ENCODE measurements at regions not wholly inside any gene's neighbourhood (a gene's known extent, or its start where the extent isn't known, plus 50 kb on each side); places are given as distances from the start of the nearest gene placed in this dataset.

GRCh38 chr1:57623791-57624538 is 200.1 kb upstream of the DAB1 start (continued):
- TF ChIP-seq MAX (IDR thresholded peaks at IDR 0.05; ENCODE audit: low read depth) (no peak), EZH2phosphoT487 (IDR thresholded peaks at IDR 0.05; ENCODE audit: borderline replicate concordance, low read depth) (no peak), USF2 (IDR thresholded peaks at IDR 0.05; ENCODE audit: borderline replicate concordance, low read depth, low read length) (no peak), YY1 (IDR thresholded peaks at IDR 0.05; ENCODE audit: low read depth) (no peak), IRF3 (IDR thresholded peaks at IDR 0.05; ENCODE audit: low read depth, low read length) (no peak)

GRCh38 chr1:57623039-57623790 is 199.4 kb upstream of the DAB1 start:
- ChIA-PET POLR2A (no interaction called here), CTCF (no interaction called here)
- DNase-seq = no peak
- 82% methylated on average over 17 of the region's 18 CpGs for WGBS (ENCODE audit: low lambda C conversion rate)
- no peak for TF ChIP-seq SIN3A (IDR thresholded peaks at IDR 0.05; ENCODE audit: borderline replicate concordance, low read depth, low read length)
- no peak for TF ChIP-seq FOSL2 (IDR thresholded peaks at IDR 0.05; ENCODE audit: borderline replicate concordance, low read depth)
- TF ChIP-seq MAX (IDR thresholded peaks at IDR 0.05; ENCODE audit: low read depth) = no peak
- H2AFZ ChIP-seq (ENCODE audit: low read depth) = no peak overlapping the region
- no peak overlapping the region for H3K27ac ChIP-seq (ENCODE audit: low read depth in 2 of 2, low read length in 1 of 2)
- H3K27me3 ChIP-seq (ENCODE audit: insufficient read depth) = no peaks in the 10 kb centered on the region
- H3K4me2 ChIP-seq = no peak overlapping the region
- no peaks in the 10 kb centered on the region for H3K9me3 ChIP-seq
- no peaks in the 10 kb centered on the region for H3K9me2 ChIP-seq
- H3K79me2 ChIP-seq (ENCODE audit: insufficient read depth) = no peaks in the 10 kb centered on the region
- no peaks in the 10 kb centered on the region for H4K20me1 ChIP-seq (ENCODE audit: insufficient read depth)
- no peak overlapping the region for H3K9ac ChIP-seq
- H3K36me3 ChIP-seq (replicated peaks in 1 of 2; ENCODE audit: control insufficient read depth in 1 of 2, insufficient read depth in 2 of 2, low read length in 1 of 2) = no peaks in the 10 kb centered on the region
- H3F3A ChIP-seq (replicated peaks; ENCODE audit: insufficient read depth) = no peaks in the 10 kb centered on the region
- peaks cover 10 to 16% of the 10 kb centered on the region in 2 experiments; a peak in 2 of 4 replicates for H3K4me1 ChIP-seq (ENCODE audit: control insufficient read depth in 1 of 2, insufficient read depth in 2 of 2, low read depth in 1 of 2, low read length in 1 of 2)
- H3K4me3 ChIP-seq (ENCODE audit: low read depth in 2 of 2, low read length in 1 of 2) = no peak overlapping the region

GRCh38 chr1:57621776-57622175 is 197.9 kb upstream of the DAB1 start:
- Histone ChIP-seq H3K9me3 (no peaks in the 10 kb centered on the region), H3K36me3 (replicated peaks in 1 of 2; ENCODE audit: control insufficient read depth in 1 of 2, insufficient read depth in 2 of 2, low read length in 1 of 2) (no peaks in the 10 kb centered on the region), H3K27ac (ENCODE audit: low read depth in 2 of 2, low read length in 1 of 2) (no peak overlapping the region), H3K9ac (no peak overlapping the region), H3K27me3 (ENCODE audit: insufficient read depth) (no peaks in the 10 kb centered on the region), H2AFZ (ENCODE audit: low read depth) (no peak overlapping the region), H3K79me2 (ENCODE audit: insufficient read depth) (no peaks in the 10 kb centered on the region), H3K4me2 (no peak overlapping the region), H3K4me3 (ENCODE audit: low read depth in 2 of 2, low read length in 1 of 2) (no peak overlapping the region), H3K9me2 (no peaks in the 10 kb centered on the region), H4K20me1 (ENCODE audit: insufficient read depth) (no peaks in the 10 kb centered on the region), H3K4me1 (ENCODE audit: control insufficient read depth in 1 of 2, insufficient read depth in 2 of 2, low read depth in 1 of 2, low read length in 1 of 2) (peaks cover 10 to 19% of the 10 kb centered on the region in 2 experiments; a peak in 2 of 4 replicates), H3F3A (replicated peaks; ENCODE audit: insufficient read depth) (no peaks in the 10 kb centered on the region)
- TF ChIP-seq YY1 (IDR thresholded peaks at IDR 0.05; ENCODE audit: low read depth) (no peak), TAF1 (IDR thresholded peaks at IDR 0.05; ENCODE audit: borderline replicate concordance, low read depth, low read length) (no peak), RAD21 (IDR thresholded peaks at IDR 0.05; ENCODE audit: low read length) (no peak), RXRA (IDR thresholded peaks at IDR 0.05; ENCODE audit: borderline replicate concordance, low read depth) (no peak), REST (IDR thresholded peaks at IDR 0.05; ENCODE audit: low read depth, low read length) (no peak), SIN3A (IDR thresholded peaks at IDR 0.05; ENCODE audit: borderline replicate concordance, low read depth, low read length) (no peak), PBX3 (IDR thresholded peaks at IDR 0.05) (no peak), IRF3 (IDR thresholded peaks at IDR 0.05; ENCODE audit: low read depth, low read length) (no peak), FOSL2 (IDR thresholded peaks at IDR 0.05; ENCODE audit: borderline replicate concordance, low read depth) (no peak)
- ChIA-PET POLR2A (no interaction called here), CTCF (no interaction called here)
- WGBS (ENCODE audit: low lambda C conversion rate) = 30% methylated on average over 1 of the region's 1 CpG
- no peak for DNase-seq

Measured in SK-N-SH (cell line).